RWPE2 (cell line): ENCODE measurements at regions not wholly inside any gene's neighbourhood (a gene's known extent, or its start where the extent isn't known, plus 50 kb on each side); places are given as distances from the start of the nearest gene placed in this dataset.

Source experiments
- ATAC-seq: fragments of 200-7000 bp; cut with Tn5 transposase; 3 replicates; pipeline ENCODE4 v1.9.1; 2021; ENCODE audit warnings: low read depth
- DNase-seq: peaks from one replicate; pipeline ENCODE4 v3.0.0-alpha.2; 2020; ENCODE audit warnings: low spot score
- H3K27ac ChIP-seq: fragments of 450-650 bp; 2 replicates; pipeline ENCODE4 v1.5.1; 2017; ENCODE audit warnings: mild to moderate bottlenecking; ENCODE audit not compliant: poor library complexity, severe bottlenecking
- H3K27me3 ChIP-seq: fragments of 250-450 bp; sonication (Bioruptor Pico); 2 replicates; pipeline ENCODE4 v1.5.1; 2021; ENCODE audit warnings: mild to moderate bottlenecking, moderate library complexity; ENCODE audit not compliant: insufficient read depth, poor library complexity, severe bottlenecking
- H3K36me3 ChIP-seq: fragments of 250-450 bp; sonication (Bioruptor Pico); 2 replicates; pipeline ENCODE4 v1.5.1; 2020; ENCODE audit warnings: low read depth, mild to moderate bottlenecking, moderate library complexity
- H3K4me1 ChIP-seq: fragments of 250-450 bp; sonication (Bioruptor Pico); 2 replicates; pipeline ENCODE4 v1.5.1; 2021; ENCODE audit warnings: mild to moderate bottlenecking, moderate library complexity; ENCODE audit not compliant: insufficient read depth, poor library complexity, severe bottlenecking
- H3K4me3 ChIP-seq: fragments of 250-450 bp; sonication (Bioruptor Pico); 2 replicates; pipeline ENCODE4 v1.5.1; 2021; ENCODE audit warnings: mild to moderate bottlenecking, moderate library complexity; ENCODE audit not compliant: severe bottlenecking
- H3K9me3 ChIP-seq: fragments of 250-450 bp; sonication (Bioruptor Pico); 2 replicates; pipeline ENCODE4 v1.5.1; 2021; ENCODE audit warnings: mild to moderate bottlenecking, moderate library complexity; ENCODE audit not compliant: severe bottlenecking
- TF ChIP-seq, protein P1 (sequence below): fragments of 450-650 bp; IDR thresholded peaks from one replicate; pipeline ENCODE4 v1.5.1; 2017; ENCODE audit warnings: mild to moderate bottlenecking, moderate library complexity; ENCODE audit not compliant: poor library complexity, severe bottlenecking

DNA sequence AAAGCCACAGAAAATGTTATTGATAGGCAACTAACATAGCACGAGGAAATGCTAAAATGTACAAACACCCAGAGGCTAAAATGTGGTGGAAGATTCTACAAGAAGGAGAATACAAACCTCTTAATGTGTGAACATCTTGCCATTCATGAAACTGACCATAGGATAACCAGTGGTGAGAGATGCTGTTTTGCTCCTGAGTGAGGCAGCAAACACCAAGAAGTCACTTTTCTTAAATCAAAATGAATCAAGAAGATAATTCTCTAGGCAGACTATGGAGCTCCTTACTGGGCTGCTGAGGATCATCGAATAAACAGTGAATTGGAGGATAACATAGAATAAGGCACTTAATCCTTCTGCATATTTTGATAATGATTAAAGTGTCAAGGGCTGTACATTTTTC, 375.4 kb upstream of the SLITRK6 start:
- DNase-seq: no peak
- ATAC-seq: no peak
- no peak overlapping the region for H3K4me3 ChIP-seq

DNA sequence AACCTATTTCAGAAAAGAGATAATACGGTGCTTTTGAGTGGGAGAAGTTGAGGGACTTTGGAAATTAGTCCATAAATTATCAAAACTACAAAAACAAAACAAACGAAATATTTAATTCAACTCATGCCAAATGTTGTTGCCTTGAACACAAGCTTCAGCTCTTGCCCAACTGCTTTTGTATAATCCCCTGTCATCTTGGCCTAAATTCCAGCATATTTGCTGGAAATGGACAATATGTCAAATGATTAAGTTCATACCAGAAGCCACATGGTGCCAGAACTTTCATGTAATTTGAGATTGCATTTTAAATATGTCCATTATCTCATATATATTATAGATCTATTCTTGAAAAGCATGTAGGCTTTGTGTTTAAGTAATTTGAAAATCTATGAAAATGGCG, 373.7 kb upstream of the SLITRK6 start:
- ATAC-seq: no peak
- H3K36me3 ChIP-seq: no peaks in the 10 kb centered on the region
- no peaks in the 10 kb centered on the region for H3K9me3 ChIP-seq
- no peak overlapping the region for H3K4me3 ChIP-seq
- TF ChIP-seq, protein P1, sequence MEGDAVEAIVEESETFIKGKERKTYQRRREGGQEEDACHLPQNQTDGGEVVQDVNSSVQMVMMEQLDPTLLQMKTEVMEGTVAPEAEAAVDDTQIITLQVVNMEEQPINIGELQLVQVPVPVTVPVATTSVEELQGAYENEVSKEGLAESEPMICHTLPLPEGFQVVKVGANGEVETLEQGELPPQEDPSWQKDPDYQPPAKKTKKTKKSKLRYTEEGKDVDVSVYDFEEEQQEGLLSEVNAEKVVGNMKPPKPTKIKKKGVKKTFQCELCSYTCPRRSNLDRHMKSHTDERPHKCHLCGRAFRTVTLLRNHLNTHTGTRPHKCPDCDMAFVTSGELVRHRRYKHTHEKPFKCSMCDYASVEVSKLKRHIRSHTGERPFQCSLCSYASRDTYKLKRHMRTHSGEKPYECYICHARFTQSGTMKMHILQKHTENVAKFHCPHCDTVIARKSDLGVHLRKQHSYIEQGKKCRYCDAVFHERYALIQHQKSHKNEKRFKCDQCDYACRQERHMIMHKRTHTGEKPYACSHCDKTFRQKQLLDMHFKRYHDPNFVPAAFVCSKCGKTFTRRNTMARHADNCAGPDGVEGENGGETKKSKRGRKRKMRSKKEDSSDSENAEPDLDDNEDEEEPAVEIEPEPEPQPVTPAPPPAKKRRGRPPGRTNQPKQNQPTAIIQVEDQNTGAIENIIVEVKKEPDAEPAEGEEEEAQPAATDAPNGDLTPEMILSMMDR: no peak
- H3K27me3 ChIP-seq: no peaks in the 10 kb centered on the region
- H3K4me1 ChIP-seq: no peaks in the 10 kb centered on the region
- H3K27ac ChIP-seq: no peak overlapping the region
- DNase-seq: no peak

More for the DNA sequence above, 375.4 kb upstream of the SLITRK6 start:
- no peaks in the 10 kb centered on the region for H3K27me3 ChIP-seq
- no peaks in the 10 kb centered on the region for H3K36me3 ChIP-seq
- H3K4me1 ChIP-seq: no peaks in the 10 kb centered on the region
- TF ChIP-seq, protein P1: no peak
- H3K9me3 ChIP-seq: no peaks in the 10 kb centered on the region
- H3K27ac ChIP-seq: no peak overlapping the region

DNA sequence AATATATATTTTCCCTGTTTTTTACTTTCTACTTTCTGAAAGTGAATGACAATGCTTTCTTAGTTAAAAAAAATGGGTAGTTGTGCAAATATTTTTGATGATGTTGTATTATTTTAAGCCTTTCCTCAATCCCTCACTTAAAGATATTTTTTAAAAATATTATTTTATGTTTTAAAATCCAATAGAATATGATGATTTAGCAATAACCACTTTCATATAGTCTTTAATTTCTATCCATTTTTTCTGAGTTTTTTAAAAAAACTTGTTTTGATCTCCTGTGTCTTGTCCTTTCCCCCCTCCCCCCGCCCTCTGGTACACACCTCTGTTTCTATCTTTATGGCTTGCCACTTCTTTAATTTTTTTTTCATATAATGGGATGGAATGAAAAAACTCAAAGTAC, 362.0 kb upstream of the SLITRK6 start:
- H3K27me3 ChIP-seq: no peaks in the 10 kb centered on the region
- H3K36me3 ChIP-seq: no peaks in the 10 kb centered on the region
- no peak overlapping the region for H3K27ac ChIP-seq
- no peak for ATAC-seq
- TF ChIP-seq, protein P1: no peak
- no peak for DNase-seq
- no peaks in the 10 kb centered on the region for H3K9me3 ChIP-seq
- H3K4me3 ChIP-seq: no peak overlapping the region
- H3K4me1 ChIP-seq: no peaks in the 10 kb centered on the region

DNA sequence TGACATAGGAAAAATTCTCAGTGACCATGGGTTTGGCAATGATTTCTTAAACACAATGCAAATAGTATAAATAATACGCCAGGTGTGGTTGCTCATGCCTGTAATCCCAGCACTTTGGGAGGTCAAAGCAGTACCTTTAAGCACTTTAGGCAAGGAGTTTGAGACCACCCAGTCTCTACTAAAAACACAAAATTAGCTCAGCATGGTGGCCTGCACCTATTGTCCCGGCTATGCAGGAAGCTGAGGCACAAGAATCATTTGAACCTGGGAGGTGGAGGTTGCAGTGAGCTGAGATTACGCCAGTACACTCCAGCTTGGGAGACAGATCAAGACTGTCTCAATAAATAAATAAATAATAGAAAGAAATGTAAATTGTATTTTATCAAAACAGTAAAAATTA, 356.5 kb upstream of the SLITRK6 start:
- TF ChIP-seq, protein P1: no peak
- Histone ChIP-seq H3K9me3 (no peaks in the 10 kb centered on the region), H3K36me3 (no peaks in the 10 kb centered on the region), H3K27ac (no peak overlapping the region), H3K27me3 (no peaks in the 10 kb centered on the region), H3K4me3 (no peak overlapping the region), H3K4me1 (no peaks in the 10 kb centered on the region)
- DNase-seq (no peak), ATAC-seq (no peak)

DNA sequence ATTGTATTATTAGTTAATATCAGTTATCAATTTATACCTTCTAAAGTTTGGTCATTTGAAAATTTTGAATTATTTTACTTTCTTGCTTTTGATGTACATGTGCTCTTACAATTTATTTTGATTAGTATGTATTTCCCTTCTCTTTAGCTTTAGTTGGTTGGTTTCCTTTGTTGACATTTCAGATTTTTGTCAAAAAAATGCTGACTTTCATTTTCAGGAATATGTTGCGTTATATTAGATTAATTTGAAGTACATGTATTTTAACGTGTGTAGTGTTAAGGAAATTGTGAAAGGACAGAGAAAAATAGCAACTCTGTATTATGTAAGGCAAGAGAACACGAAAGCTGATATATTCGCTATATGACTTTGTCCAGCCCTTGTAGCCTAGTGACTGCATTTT, 342.9 kb upstream of the SLITRK6 start:
- TF ChIP-seq, protein P1: no peak
- no peak overlapping the region for H3K27ac ChIP-seq
- no peaks in the 10 kb centered on the region for H3K9me3 ChIP-seq
- H3K4me1 ChIP-seq: no peaks in the 10 kb centered on the region
- DNase-seq (no peak), ATAC-seq (no peak)
- no peak overlapping the region for H3K4me3 ChIP-seq
- no peaks in the 10 kb centered on the region for H3K27me3 ChIP-seq
- H3K36me3 ChIP-seq: no peaks in the 10 kb centered on the region
